ENCODE measurements at regions not wholly inside any gene's neighbourhood (a gene's known extent, or its start where the extent isn't known, plus 50 kb on each side); places are given as distances from the start of the nearest gene placed in this dataset.

- TF ChIP-seq RXRA (IDR thresholded peaks at IDR 0.05) (no peak), ATF3 (IDR thresholded peaks at IDR 0.05) (no peak), EGR1 (IDR thresholded peaks at IDR 0.05; ENCODE audit: low read depth in 2 of 2) (no peak), GABPA (IDR thresholded peaks at IDR 0.05 in 1 of 2, conservative IDR thresholded peaks at IDR 0.05 in 1 of 2) (no peak), NR2F2 (IDR thresholded peaks at IDR 0.05) (no peak), JUND (IDR thresholded peaks at IDR 0.05) (no peak), HNF4G (IDR thresholded peaks at IDR 0.05) (no peak), SP1 (IDR thresholded peaks at IDR 0.05) (no peak), FOXA2 (IDR thresholded peaks at IDR 0.05) (no peak), RAD21 (IDR thresholded peaks at IDR 0.05) (no peak), TAF1 (conservative IDR thresholded peaks at IDR 0.05) (no peak), FOXA1 (IDR thresholded peaks at IDR 0.05) (no peak), MAX (IDR thresholded peaks at IDR 0.05) (no peak)
- TF ChIP-seq, protein P1, sequence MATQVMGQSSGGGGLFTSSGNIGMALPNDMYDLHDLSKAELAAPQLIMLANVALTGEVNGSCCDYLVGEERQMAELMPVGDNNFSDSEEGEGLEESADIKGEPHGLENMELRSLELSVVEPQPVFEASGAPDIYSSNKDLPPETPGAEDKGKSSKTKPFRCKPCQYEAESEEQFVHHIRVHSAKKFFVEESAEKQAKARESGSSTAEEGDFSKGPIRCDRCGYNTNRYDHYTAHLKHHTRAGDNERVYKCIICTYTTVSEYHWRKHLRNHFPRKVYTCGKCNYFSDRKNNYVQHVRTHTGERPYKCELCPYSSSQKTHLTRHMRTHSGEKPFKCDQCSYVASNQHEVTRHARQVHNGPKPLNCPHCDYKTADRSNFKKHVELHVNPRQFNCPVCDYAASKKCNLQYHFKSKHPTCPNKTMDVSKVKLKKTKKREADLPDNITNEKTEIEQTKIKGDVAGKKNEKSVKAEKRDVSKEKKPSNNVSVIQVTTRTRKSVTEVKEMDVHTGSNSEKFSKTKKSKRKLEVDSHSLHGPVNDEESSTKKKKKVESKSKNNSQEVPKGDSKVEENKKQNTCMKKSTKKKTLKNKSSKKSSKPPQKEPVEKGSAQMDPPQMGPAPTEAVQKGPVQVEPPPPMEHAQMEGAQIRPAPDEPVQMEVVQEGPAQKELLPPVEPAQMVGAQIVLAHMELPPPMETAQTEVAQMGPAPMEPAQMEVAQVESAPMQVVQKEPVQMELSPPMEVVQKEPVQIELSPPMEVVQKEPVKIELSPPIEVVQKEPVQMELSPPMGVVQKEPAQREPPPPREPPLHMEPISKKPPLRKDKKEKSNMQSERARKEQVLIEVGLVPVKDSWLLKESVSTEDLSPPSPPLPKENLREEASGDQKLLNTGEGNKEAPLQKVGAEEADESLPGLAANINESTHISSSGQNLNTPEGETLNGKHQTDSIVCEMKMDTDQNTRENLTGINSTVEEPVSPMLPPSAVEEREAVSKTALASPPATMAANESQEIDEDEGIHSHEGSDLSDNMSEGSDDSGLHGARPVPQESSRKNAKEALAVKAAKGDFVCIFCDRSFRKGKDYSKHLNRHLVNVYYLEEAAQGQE (IDR thresholded peaks at IDR 0.05) = no peak
- TF ChIP-seq, protein P2, sequence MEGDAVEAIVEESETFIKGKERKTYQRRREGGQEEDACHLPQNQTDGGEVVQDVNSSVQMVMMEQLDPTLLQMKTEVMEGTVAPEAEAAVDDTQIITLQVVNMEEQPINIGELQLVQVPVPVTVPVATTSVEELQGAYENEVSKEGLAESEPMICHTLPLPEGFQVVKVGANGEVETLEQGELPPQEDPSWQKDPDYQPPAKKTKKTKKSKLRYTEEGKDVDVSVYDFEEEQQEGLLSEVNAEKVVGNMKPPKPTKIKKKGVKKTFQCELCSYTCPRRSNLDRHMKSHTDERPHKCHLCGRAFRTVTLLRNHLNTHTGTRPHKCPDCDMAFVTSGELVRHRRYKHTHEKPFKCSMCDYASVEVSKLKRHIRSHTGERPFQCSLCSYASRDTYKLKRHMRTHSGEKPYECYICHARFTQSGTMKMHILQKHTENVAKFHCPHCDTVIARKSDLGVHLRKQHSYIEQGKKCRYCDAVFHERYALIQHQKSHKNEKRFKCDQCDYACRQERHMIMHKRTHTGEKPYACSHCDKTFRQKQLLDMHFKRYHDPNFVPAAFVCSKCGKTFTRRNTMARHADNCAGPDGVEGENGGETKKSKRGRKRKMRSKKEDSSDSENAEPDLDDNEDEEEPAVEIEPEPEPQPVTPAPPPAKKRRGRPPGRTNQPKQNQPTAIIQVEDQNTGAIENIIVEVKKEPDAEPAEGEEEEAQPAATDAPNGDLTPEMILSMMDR (IDR thresholded peaks at IDR 0.05; ENCODE audit: low read depth, low read length, missing input control) = no peak
- no peak overlapping the region for H3K9ac ChIP-seq (ENCODE audit: low read depth in 1 of 2, low read length in 2 of 2)
- H3K27ac ChIP-seq (ENCODE audit: low read depth in 1 of 2, low read length in 2 of 2) = no peak overlapping the region
- no peak for DNase-seq (ENCODE audit: low spot score)
- no peak overlapping the region for H3K4me3 ChIP-seq (ENCODE audit: low read depth in 1 of 3, low read length in 3 of 3)
- H3K36me3 ChIP-seq (ENCODE audit: control insufficient read depth in 4 of 4, insufficient read depth in 3 of 4, low read depth in 1 of 4, low read length in 3 of 4) = no peaks in the 10 kb centered on the region
- no peaks in the 10 kb centered on the region for H3K27me3 ChIP-seq (ENCODE audit: control insufficient read depth in 4 of 4, insufficient read depth in 4 of 4, low read length in 3 of 4)
- H3K4me1 ChIP-seq (ENCODE audit: control insufficient read depth in 4 of 4, insufficient read depth in 4 of 4, low read length in 3 of 4) = no peaks in the 10 kb centered on the region
- no peaks in the 10 kb centered on the region for H3K9me3 ChIP-seq (ENCODE audit: control insufficient read depth in 4 of 4, low read length in 3 of 4)
Measured at GRCh38 chrX:11836284-11836683, 78.2 kb downstream of the MSL3 start.

GRCh38 chrX:11837437-11837836, 79.4 kb downstream of the MSL3 start:
- Histone ChIP-seq H3K36me3 (ENCODE audit: control insufficient read depth in 4 of 4, insufficient read depth in 3 of 4, low read depth in 1 of 4, low read length in 3 of 4) (no peaks in the 10 kb centered on the region), H3K9ac (ENCODE audit: low read depth in 1 of 2, low read length in 2 of 2) (no peak overlapping the region), H3K27me3 (ENCODE audit: control insufficient read depth in 4 of 4, insufficient read depth in 4 of 4, low read length in 3 of 4) (no peaks in the 10 kb centered on the region), H3K4me1 (ENCODE audit: control insufficient read depth in 4 of 4, insufficient read depth in 4 of 4, low read length in 3 of 4) (no peaks in the 10 kb centered on the region), H3K4me3 (ENCODE audit: low read depth in 1 of 3, low read length in 3 of 3) (no peak overlapping the region), H3K27ac (ENCODE audit: low read depth in 1 of 2, low read length in 2 of 2) (no peak overlapping the region), H3K9me3 (ENCODE audit: control insufficient read depth in 4 of 4, low read length in 3 of 4) (no peaks in the 10 kb centered on the region)
- TF ChIP-seq FOXA1 (IDR thresholded peaks at IDR 0.05) (no peak), RXRA (IDR thresholded peaks at IDR 0.05) (no peak), SP1 (IDR thresholded peaks at IDR 0.05) (no peak), MAX (IDR thresholded peaks at IDR 0.05) (no peak), HNF4A (conservative IDR thresholded peaks at IDR 0.05) (no peak), EGR1 (IDR thresholded peaks at IDR 0.05; ENCODE audit: low read depth in 2 of 2) (no peak)
- TF ChIP-seq, protein P3, sequence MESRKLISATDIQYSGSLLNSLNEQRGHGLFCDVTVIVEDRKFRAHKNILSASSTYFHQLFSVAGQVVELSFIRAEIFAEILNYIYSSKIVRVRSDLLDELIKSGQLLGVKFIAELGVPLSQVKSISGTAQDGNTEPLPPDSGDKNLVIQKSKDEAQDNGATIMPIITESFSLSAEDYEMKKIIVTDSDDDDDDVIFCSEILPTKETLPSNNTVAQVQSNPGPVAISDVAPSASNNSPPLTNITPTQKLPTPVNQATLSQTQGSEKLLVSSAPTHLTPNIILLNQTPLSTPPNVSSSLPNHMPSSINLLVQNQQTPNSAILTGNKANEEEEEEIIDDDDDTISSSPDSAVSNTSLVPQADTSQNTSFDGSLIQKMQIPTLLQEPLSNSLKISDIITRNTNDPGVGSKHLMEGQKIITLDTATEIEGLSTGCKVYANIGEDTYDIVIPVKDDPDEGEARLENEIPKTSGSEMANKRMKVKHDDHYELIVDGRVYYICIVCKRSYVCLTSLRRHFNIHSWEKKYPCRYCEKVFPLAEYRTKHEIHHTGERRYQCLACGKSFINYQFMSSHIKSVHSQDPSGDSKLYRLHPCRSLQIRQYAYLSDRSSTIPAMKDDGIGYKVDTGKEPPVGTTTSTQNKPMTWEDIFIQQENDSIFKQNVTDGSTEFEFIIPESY (IDR thresholded peaks at IDR 0.05) = no peak
- 42% methylated on average over 3 of the region's 3 CpGs for WGBS
- DNase-seq (ENCODE audit: low spot score) = no peak
